Tibial artery (tissue), 4 donors: ENCODE measurements at regions not wholly inside any gene's neighbourhood (a gene's known extent, or its start where the extent isn't known, plus 50 kb on each side); places are given as distances from the start of the nearest gene placed in this dataset.

Experiments
- DNase-seq, 2 donors: peaks; one replicate each; pipeline ENCODE4 v3.0.0-alpha.2; 2019
- H3K27ac ChIP-seq, 2 donors: fragments of 200-600 bp; sonication (generic) in 1 of 2; 1 replicate in 1 of 2; 2 replicates in 1 of 2; pipeline ENCODE4 v1.5.1; 2018 to 2019; ENCODE audit warnings: mild to moderate bottlenecking in 1 of 2
- H3K27me3 ChIP-seq, 2 donors: fragments of 200-600 bp; sonication (generic) in 1 of 2; one replicate each; pipeline versions ENCODE4 v1.5.1 to v1.6.0; 2016 to 2019
- H3K36me3 ChIP-seq, 3 donors: fragments of 200-600 bp; sonication (generic) in 2 of 3; one replicate each; pipeline ENCODE4 v1.5.1; 2016 to 2019; ENCODE audit warnings: mild to moderate bottlenecking in 2 of 3
- H3K4me1 ChIP-seq, 4 donors: fragments of 200-600 bp; sonication (generic) in 2 of 4; 1 replicate in 3 of 4; 2 replicates in 1 of 4; pipeline ENCODE4 v1.5.1; 2016 to 2019
- H3K4me3 ChIP-seq, 2 donors: fragments of 200-600 bp; sonication (generic) in 1 of 2; 1 replicate in 1 of 2; 2 replicates in 1 of 2; pipeline ENCODE4 v1.5.1; 2018 to 2019; ENCODE audit warnings: mild to moderate bottlenecking in 2 of 2
- H3K9me3 ChIP-seq, 3 donors: fragments of 200-600 bp; sonication (generic) in 1 of 3; one replicate each; pipeline ENCODE4 v1.5.1; 2016 to 2019
- intact Hi-C: fragments of 100-400 bp; cut with DNase I; formaldehyde crosslinking; loops from one replicate; pipeline ENCODE4 v1.15.0; 2023; ENCODE audit warnings: low total_unique reads
- TF ChIP-seq, protein P1 (sequence below), 2 experiments: fragments of 200-600 bp in 1 of 2; fragments of 450-650 bp in 1 of 2; IDR thresholded peaks; one replicate each; pipeline ENCODE4 v1.5.1; 2017 to 2019; ENCODE audit warnings: antibody characterized with exemption in 2 of 2, mild to moderate bottlenecking in 1 of 2, moderate library complexity in 1 of 2

DNA sequence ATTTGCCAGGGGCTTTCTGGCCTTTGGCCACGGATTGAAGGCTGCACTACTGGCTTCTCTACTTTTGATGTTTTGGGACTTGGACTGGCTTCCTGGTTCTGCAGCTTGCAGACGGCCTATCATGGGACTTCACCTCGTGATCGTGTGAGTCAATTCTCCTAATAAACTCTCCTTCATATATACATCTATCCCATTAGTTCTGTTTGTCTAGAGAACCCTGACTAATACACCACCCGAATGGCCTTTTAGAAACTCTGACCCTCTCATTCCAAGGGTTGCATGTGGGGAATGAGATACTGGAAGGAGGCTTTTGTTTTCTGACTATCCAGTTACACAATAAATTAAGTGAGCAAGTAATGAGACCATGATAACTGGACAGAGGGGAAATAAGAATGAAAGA lies 430.7 kb downstream of the CDH2 start:
- TF ChIP-seq, protein P1, sequence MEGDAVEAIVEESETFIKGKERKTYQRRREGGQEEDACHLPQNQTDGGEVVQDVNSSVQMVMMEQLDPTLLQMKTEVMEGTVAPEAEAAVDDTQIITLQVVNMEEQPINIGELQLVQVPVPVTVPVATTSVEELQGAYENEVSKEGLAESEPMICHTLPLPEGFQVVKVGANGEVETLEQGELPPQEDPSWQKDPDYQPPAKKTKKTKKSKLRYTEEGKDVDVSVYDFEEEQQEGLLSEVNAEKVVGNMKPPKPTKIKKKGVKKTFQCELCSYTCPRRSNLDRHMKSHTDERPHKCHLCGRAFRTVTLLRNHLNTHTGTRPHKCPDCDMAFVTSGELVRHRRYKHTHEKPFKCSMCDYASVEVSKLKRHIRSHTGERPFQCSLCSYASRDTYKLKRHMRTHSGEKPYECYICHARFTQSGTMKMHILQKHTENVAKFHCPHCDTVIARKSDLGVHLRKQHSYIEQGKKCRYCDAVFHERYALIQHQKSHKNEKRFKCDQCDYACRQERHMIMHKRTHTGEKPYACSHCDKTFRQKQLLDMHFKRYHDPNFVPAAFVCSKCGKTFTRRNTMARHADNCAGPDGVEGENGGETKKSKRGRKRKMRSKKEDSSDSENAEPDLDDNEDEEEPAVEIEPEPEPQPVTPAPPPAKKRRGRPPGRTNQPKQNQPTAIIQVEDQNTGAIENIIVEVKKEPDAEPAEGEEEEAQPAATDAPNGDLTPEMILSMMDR (IDR thresholded peaks at IDR 0.05), result no peak
- H3K9me3 ChIP-seq, result no peaks in the 10 kb centered on the region
- no peak for DNase-seq
- no peaks in the 10 kb centered on the region for H3K36me3 ChIP-seq
- H3K27me3 ChIP-seq, result no peaks in the 10 kb centered on the region
- no peak overlapping the region for H3K4me3 ChIP-seq
- H3K4me1 ChIP-seq, result no peaks in the 10 kb centered on the region
- intact Hi-C loops, result no loop called here
- no peak overlapping the region for H3K27ac ChIP-seq

DNA sequence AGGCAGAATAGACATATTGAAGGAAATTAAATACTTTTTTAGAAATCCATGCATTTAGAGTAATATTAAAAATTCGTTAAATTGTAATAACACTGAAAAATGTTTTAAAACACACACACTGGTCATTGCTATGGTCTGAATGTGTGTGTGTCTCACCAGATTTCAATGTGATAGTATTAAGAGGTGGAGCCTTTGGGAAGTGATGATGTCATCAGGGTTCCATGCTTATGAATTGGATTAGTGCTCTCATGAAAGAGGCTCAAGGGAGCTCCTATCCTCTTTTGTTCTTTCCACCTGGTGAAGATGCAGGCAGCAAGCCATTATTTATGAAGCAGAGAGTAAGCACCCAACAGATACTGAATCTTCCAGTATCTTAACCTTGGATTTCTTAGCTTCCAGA lies 441.8 kb downstream of the CDH2 start:
- TF ChIP-seq, protein P1 (IDR thresholded peaks at IDR 0.05), result no peak
- Histone ChIP-seq H3K9me3 (no peaks in the 10 kb centered on the region), H3K27me3 (no peaks in the 10 kb centered on the region), H3K4me3 (no peak overlapping the region), H3K27ac (no peak overlapping the region), H3K36me3 (no peaks in the 10 kb centered on the region), H3K4me1 (no peaks in the 10 kb centered on the region)
- DNase-seq, result no peak
- intact Hi-C loops, result no loop called here

DNA sequence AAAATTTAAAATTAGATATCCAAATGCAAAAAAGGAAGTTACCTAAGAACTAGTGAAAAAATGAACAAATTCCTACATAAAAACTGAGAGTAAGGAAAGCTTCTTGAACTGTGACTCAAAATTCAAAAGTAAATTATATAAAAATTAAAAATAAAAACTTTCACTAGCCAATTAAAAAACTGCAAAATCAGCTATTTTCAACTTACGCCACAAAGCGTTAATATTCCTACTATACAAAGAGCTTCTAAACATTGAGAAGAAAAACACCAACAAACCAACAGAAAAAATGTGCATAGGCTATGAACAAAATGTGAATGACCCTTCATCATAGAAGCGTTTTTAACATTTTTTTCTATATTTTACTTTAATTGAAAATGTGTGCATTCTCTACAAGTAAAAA lies 445.7 kb downstream of the CDH2 start:
- H3K4me1 ChIP-seq, result no peaks in the 10 kb centered on the region
- intact Hi-C loops, result no loop called here
- H3K27ac ChIP-seq, result no peak overlapping the region
- H3K4me3 ChIP-seq, result no peak overlapping the region
- TF ChIP-seq, protein P1 (IDR thresholded peaks at IDR 0.05), result no peak
- no peak for DNase-seq
- no peaks in the 10 kb centered on the region for H3K36me3 ChIP-seq
- H3K27me3 ChIP-seq, result no peaks in the 10 kb centered on the region
- H3K9me3 ChIP-seq, result peaks cover 0 to 5% (median 2%) of the 10 kb centered on the region in 3 donors

DNA sequence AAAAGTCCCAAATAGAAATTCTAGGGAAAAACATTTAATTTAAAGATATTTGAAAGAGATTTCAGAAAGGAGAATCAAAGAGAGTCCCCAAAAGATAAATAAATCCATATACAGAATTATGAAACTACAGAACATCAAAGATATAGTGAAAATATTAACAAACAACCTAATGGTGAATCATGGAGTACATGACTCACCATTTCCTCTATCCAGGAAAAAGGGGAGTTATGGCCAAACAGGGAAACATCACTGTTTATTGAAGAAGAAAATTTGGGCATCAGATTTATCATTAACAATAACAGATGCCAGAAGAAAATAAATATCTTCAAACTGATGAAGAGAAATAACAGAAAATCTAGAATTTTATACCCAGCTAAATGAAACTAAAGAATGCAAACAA lies 448.3 kb downstream of the CDH2 start:
- intact Hi-C loops, result no loop called here
- no peak overlapping the region for H3K4me3 ChIP-seq
- TF ChIP-seq, protein P1 (IDR thresholded peaks at IDR 0.05), result no peak

DNA sequence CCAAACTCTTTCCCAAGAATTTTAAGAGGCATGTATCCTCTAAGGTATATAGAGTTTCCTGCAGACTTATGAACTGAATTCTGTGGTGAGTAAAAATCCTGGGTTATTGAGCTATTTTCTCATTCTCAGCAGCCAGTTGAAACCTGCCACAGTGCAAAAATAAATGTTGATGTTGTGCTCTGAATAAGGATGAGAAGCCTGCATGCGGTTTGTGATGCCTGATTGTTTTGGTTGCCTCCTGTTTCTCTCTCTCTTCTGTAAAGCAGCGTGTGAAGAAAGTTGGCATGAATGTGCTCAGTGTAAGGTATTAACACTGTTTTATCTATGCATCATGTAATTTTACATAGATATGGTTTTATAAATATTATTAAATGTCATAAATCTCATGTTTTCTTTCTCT lies 452.6 kb downstream of the CDH2 start:
- TF ChIP-seq, protein P1 (IDR thresholded peaks at IDR 0.05), result no peak
- Histone ChIP-seq H3K27me3 (no peaks in the 10 kb centered on the region), H3K36me3 (no peaks in the 10 kb centered on the region), H3K4me3 (no peak overlapping the region), H3K9me3 (peaks cover 0 to 3% (median under 1%) of the 10 kb centered on the region in 3 donors), H3K27ac (no peak overlapping the region), H3K4me1 (no peaks in the 10 kb centered on the region)
- intact Hi-C loops, result no loop called here
- DNase-seq, result no peak

More for the DNA sequence above, 448.3 kb downstream of the CDH2 start:
- no peak for DNase-seq
- H3K36me3 ChIP-seq, result no peaks in the 10 kb centered on the region
- peaks cover 0 to 5% (median 2%) of the 10 kb centered on the region in 3 donors for H3K9me3 ChIP-seq
- H3K27me3 ChIP-seq, result no peaks in the 10 kb centered on the region
- H3K4me1 ChIP-seq, result no peaks in the 10 kb centered on the region
- no peak overlapping the region for H3K27ac ChIP-seq

DNA sequence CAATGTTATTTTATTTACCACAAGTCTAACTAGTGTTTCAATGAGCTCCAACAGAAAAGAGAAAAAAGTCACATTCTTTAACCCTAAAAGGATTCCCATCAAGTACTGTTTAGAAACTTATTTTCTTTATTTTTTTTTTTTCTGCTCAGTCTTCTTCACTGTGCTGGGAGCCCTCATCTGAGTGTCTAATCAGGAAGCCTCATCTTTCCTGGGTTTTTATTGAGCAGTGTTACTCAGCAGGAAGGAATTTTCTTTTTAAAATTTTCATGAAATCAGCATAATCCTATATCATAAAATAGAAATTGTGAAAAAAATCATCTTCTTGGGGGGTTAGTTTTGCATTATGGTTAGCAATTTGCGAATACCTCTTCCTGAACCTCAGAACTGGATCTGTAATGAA lies 453.8 kb downstream of the CDH2 start:
- H3K27me3 ChIP-seq, result no peaks in the 10 kb centered on the region
- H3K9me3 ChIP-seq, result peaks cover 0 to 3% (median 0%) of the 10 kb centered on the region in 3 donors
- no peaks in the 10 kb centered on the region for H3K4me1 ChIP-seq
- intact Hi-C loops, result no loop called here
- TF ChIP-seq, protein P1 (IDR thresholded peaks at IDR 0.05), result no peak
- no peaks in the 10 kb centered on the region for H3K36me3 ChIP-seq
- H3K27ac ChIP-seq, result no peak overlapping the region
- H3K4me3 ChIP-seq, result no peak overlapping the region
- no peak for DNase-seq
